ENCODE measurements at regions not wholly inside any gene's neighbourhood (a gene's known extent, or its start where the extent isn't known, plus 50 kb on each side); places are given as distances from the start of the nearest gene placed in this dataset.

DNA sequence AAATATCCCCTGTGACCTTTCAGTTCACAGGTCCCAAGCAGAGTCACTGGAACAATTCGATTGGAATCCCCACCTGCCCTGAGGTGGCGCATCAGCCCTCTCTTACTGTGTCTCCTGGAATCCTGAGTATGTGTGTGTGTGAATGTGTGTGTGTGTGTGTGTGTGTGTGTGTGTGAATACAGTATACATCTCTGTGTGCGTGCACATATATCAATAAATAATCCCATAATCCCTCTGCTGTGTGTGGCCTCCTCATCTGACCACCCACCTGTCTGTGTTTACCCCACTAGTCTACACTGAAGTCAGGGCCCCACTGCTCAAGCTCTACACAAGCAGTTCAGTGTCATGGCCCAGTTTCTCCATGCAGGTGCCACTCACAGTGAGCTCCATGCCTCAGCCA lies 187.4 kb downstream of the ERCC6L2 start:
- Histone ChIP-seq H3K4me1 (ENCODE audit: insufficient read depth, low read length, severe bottlenecking) (no peaks in the 10 kb centered on the region), H3K9me2 (ENCODE audit: low read depth, low read length) (no peaks in the 10 kb centered on the region), H3K4me2 (ENCODE audit: low read length) (no peak overlapping the region), H4K20me1 (ENCODE audit: insufficient read depth, low read length) (no peaks in the 10 kb centered on the region), H3K9ac (ENCODE audit: low read length) (no peak overlapping the region), H3K79me2 (ENCODE audit: insufficient read depth, low read length) (no peaks in the 10 kb centered on the region), H3K4me3 (ENCODE audit: low read depth, low read length, poor library complexity, severe bottlenecking) (no peak overlapping the region), H3F3A (ENCODE audit: insufficient read depth, low read length) (no peaks in the 10 kb centered on the region), H3K27ac (ENCODE audit: low read depth, low read length, poor library complexity, severe bottlenecking) (no peak overlapping the region), H3K36me3 (ENCODE audit: insufficient read depth, low read length) (no peaks in the 10 kb centered on the region), H3K27me3 (ENCODE audit: insufficient read depth, low read length) (peaks cover 3% of the 10 kb centered on the region; the same call in 1 of the 2 replicates), H3K9me3 (ENCODE audit: low read length) (no peaks in the 10 kb centered on the region), H2AFZ (ENCODE audit: low read length) (no peak overlapping the region)
- TF ChIP-seq, protein P1, sequence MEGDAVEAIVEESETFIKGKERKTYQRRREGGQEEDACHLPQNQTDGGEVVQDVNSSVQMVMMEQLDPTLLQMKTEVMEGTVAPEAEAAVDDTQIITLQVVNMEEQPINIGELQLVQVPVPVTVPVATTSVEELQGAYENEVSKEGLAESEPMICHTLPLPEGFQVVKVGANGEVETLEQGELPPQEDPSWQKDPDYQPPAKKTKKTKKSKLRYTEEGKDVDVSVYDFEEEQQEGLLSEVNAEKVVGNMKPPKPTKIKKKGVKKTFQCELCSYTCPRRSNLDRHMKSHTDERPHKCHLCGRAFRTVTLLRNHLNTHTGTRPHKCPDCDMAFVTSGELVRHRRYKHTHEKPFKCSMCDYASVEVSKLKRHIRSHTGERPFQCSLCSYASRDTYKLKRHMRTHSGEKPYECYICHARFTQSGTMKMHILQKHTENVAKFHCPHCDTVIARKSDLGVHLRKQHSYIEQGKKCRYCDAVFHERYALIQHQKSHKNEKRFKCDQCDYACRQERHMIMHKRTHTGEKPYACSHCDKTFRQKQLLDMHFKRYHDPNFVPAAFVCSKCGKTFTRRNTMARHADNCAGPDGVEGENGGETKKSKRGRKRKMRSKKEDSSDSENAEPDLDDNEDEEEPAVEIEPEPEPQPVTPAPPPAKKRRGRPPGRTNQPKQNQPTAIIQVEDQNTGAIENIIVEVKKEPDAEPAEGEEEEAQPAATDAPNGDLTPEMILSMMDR (IDR thresholded peaks at IDR 0.05; ENCODE audit: low read length), result no peak
- TF ChIP-seq EZH2 (IDR thresholded peaks at IDR 0.05; ENCODE audit: borderline replicate concordance, low read length), result no peak

DNA sequence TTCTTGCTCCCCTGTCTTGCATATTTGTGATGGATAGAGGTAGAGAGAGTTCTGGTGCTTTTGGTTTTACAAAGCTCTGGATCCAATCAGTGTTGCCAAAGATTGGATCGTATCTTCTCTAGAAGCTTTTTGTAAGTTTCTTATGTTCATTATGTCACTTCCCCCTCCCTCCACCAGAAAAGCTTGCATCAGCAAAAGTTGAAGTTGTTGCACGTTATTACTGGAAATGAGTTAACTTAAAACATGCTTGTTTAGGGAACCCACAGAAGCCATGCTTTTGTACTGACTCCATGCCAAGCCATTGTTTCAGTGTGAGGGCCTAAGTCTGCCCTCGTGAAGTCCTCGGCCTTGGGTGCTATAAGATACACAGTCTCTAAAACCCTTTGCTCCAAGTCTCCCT lies 186.5 kb downstream of the ERCC6L2 start:
- no peaks in the 10 kb centered on the region for H4K20me1 ChIP-seq (ENCODE audit: insufficient read depth, low read length)
- TF ChIP-seq, protein P1 (IDR thresholded peaks at IDR 0.05; ENCODE audit: low read length), result no peak
- TF ChIP-seq EZH2 (IDR thresholded peaks at IDR 0.05; ENCODE audit: borderline replicate concordance, low read length), result no peak
- H3K79me2 ChIP-seq (ENCODE audit: insufficient read depth, low read length), result no peaks in the 10 kb centered on the region
- no peaks in the 10 kb centered on the region for H3K36me3 ChIP-seq (ENCODE audit: insufficient read depth, low read length)
- H3K27ac ChIP-seq (ENCODE audit: low read depth, low read length, poor library complexity, severe bottlenecking), result no peak overlapping the region
- no peak overlapping the region for H3K4me3 ChIP-seq (ENCODE audit: low read depth, low read length, poor library complexity, severe bottlenecking)
- no peaks in the 10 kb centered on the region for H3K9me2 ChIP-seq (ENCODE audit: low read depth, low read length)
- no peak overlapping the region for H3K4me2 ChIP-seq (ENCODE audit: low read length)
- H3F3A ChIP-seq (ENCODE audit: insufficient read depth, low read length), result no peaks in the 10 kb centered on the region
- no peaks in the 10 kb centered on the region for H3K4me1 ChIP-seq (ENCODE audit: insufficient read depth, low read length, severe bottlenecking)
- H3K27me3 ChIP-seq (ENCODE audit: insufficient read depth, low read length), result peaks cover 3% of the 10 kb centered on the region; the same call in 1 of the 2 replicates
- H3K9me3 ChIP-seq (ENCODE audit: low read length), result no peaks in the 10 kb centered on the region
- no peak overlapping the region for H3K9ac ChIP-seq (ENCODE audit: low read length)
- no peak overlapping the region for H2AFZ ChIP-seq (ENCODE audit: low read length)

DNA sequence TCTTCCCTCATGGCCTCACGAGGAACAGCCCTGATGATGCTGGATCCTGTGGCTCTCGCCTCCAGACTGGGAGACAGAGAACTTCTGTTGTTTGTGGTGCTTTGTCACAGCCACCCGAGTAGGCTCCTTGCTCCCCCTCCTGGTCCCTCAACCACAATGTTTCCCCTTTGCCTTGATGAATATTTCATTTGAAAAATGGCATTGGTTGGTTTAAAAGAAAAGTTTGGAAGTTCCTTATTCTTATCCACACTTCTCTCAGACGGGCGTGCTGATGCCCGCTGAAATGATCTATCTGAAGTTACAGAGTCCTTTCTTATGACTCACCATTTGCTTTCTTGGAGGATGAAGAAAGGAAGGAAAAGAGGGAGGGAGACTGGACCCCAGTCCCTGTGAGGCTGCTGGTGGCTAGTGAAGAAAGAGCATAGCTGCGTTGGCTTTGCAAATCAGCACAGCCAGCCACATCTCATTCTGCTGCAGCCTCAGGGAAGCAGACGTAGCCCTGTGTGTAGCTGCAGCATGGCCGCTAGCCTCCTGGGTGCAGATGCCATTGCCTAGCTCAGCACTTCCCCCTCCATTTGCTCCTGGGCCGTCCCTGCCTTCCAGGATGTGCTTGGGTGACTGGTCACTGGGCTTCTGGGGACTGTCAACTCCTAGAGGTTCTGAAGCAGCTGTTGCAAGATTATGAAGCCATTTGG lies 185.9 kb downstream of the ERCC6L2 start:
- Histone ChIP-seq H3K4me1 (ENCODE audit: insufficient read depth, low read length, severe bottlenecking) (no peaks in the 10 kb centered on the region), H2AFZ (ENCODE audit: low read length) (no peak overlapping the region), H3K79me2 (ENCODE audit: insufficient read depth, low read length) (no peaks in the 10 kb centered on the region), H3K9me2 (ENCODE audit: low read depth, low read length) (no peaks in the 10 kb centered on the region), H4K20me1 (ENCODE audit: insufficient read depth, low read length) (no peaks in the 10 kb centered on the region), H3K27ac (ENCODE audit: low read depth, low read length, poor library complexity, severe bottlenecking) (no peak overlapping the region), H3K27me3 (ENCODE audit: insufficient read depth, low read length) (peaks cover 3% of the 10 kb centered on the region; the same call in 1 of the 2 replicates), H3K4me3 (ENCODE audit: low read depth, low read length, poor library complexity, severe bottlenecking) (no peak overlapping the region), H3K36me3 (ENCODE audit: insufficient read depth, low read length) (no peaks in the 10 kb centered on the region), H3K9ac (ENCODE audit: low read length) (no peak overlapping the region), H3K4me2 (ENCODE audit: low read length) (no peak overlapping the region), H3K9me3 (ENCODE audit: low read length) (no peaks in the 10 kb centered on the region), H3F3A (ENCODE audit: insufficient read depth, low read length) (no peaks in the 10 kb centered on the region)
- no peak for TF ChIP-seq EZH2 (IDR thresholded peaks at IDR 0.05; ENCODE audit: borderline replicate concordance, low read length)
- TF ChIP-seq, protein P1 (IDR thresholded peaks at IDR 0.05; ENCODE audit: low read length), result peak; percentile 55
